ENCODE measurements at regions not wholly inside any gene's neighbourhood (a gene's known extent, or its start where the extent isn't known, plus 50 kb on each side); places are given as distances from the start of the nearest gene placed in this dataset.

- DNase-seq, result peak; percentile 56
Observed at GRCh38 chr10:55491712-55492111, 690.7 kb upstream of the PCDH15 start.

- no peak for DNase-seq
Observed at GRCh38 chr10:55485827-55486226, 684.8 kb upstream of the PCDH15 start.

GRCh38 chr10:55476129-55476528 lies 675.1 kb upstream of the PCDH15 start:
- no peak for DNase-seq

- DNase-seq, result no peak
Observed at GRCh38 chr10:55474258-55474657, 673.2 kb upstream of the PCDH15 start.

GRCh38 chr10:55470840-55471239 lies 669.8 kb upstream of the PCDH15 start:
- no peak for DNase-seq

GRCh38 chr10:55466806-55467504 lies 665.9 kb upstream of the PCDH15 start:
- DNase-seq, result peak; percentile 6

- DNase-seq, result no peak
Observed at GRCh38 chr10:55464083-55464482, 663.1 kb upstream of the PCDH15 start.

GRCh38 chr10:55460008-55460407 lies 659.0 kb upstream of the PCDH15 start:
- DNase-seq, result no peak

GRCh38 chr10:55449981-55450380 lies 649.0 kb upstream of the PCDH15 start:
- DNase-seq, result peak; percentile 43

GRCh38 chr10:55446441-55447002 lies 645.5 kb upstream of the PCDH15 start:
- DNase-seq, result no peak

GRCh38 chr10:55441777-55442176 lies 640.7 kb upstream of the PCDH15 start:
- no peak for DNase-seq

GRCh38 chr10:55426138-55426537 lies 625.1 kb upstream of the PCDH15 start:
- DNase-seq, result no peak

- DNase-seq, result peak; percentile 82
Observed at GRCh38 chr10:55410415-55410885, 609.4 kb upstream of the PCDH15 start.

GRCh38 chr10:55404094-55404493 lies 603.1 kb upstream of the PCDH15 start:
- no peak for DNase-seq

- peak; percentile 62 for DNase-seq
Observed at GRCh38 chr10:55400075-55400849, 599.2 kb upstream of the PCDH15 start.

- DNase-seq, result no peak
Observed at GRCh38 chr10:55398497-55398882, 597.5 kb upstream of the PCDH15 start.

GRCh38 chr10:55397777-55398496 lies 596.9 kb upstream of the PCDH15 start:
- no peak for DNase-seq

- DNase-seq, result no peak
Observed at GRCh38 chr10:55378196-55378595, 577.2 kb upstream of the PCDH15 start.

- no peak for DNase-seq
Observed at GRCh38 chr10:55374917-55375316, 573.9 kb upstream of the PCDH15 start.

GRCh38 chr10:55374060-55374459 lies 573.0 kb upstream of the PCDH15 start:
- DNase-seq, result no peak

GRCh38 chr10:55369670-55370420 lies 568.8 kb upstream of the PCDH15 start:
- DNase-seq, result no peak

- DNase-seq, result no peak
Observed at GRCh38 chr10:55368467-55368866, 567.4 kb upstream of the PCDH15 start.

- no peak for DNase-seq
Observed at GRCh38 chr10:55367555-55367954, 566.5 kb upstream of the PCDH15 start.

Data from DMS53 (cell line).